GM19193 (cell line): ENCODE measurements at regions not wholly inside any gene's neighbourhood (a gene's known extent, or its start where the extent isn't known, plus 50 kb on each side); places are given as distances from the start of the nearest gene placed in this dataset.

Source experiments
- POLR2A ChIP-seq: IDR thresholded peaks from 4 replicates; pipeline ENCODE4 v1.6.1; 2011; ENCODE audit not compliant: insufficient read depth, insufficient read length; ENCODE audit errors: extremely low read depth

GRCh38 chr12:107332743-107333142 is 239.4 kb upstream of the CRY1 start:
- TF ChIP-seq POLR2A = no peak

DNA sequence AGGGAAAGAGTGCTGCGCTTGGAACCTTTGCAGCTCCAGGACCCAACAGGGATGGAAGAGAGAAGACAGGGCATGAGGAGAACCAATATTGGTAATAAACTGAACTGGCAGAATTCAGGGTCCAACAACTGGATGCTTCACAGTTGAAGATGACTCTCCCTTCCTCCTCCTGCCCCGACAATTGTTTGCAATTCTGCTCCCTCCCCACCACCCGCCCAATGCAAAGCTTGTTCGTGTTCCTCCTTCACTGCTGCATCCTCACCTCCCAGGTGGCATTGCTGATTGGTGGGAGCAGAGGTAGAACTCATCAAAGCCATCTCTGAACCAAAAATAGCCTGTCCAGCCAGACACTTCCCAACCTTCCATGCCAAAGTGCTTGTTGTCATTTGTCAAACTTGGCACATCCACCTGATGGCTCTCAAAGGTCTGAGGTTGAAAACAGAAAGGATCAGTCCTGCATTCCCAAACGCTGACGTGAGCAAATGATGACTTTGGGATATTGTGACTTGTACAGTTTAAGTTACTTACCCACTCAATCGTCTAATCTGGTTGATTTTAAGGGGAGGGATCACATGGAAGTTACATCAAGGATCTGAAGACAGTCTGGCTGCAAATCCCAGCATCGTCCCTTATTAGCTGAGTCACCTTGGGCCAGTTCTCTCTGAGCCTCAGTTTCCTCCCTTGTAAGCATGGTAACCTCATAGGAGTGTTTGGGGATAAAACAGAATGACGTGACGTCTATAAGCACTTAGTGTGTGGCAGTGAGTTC is 242.6 kb upstream of the CRY1 start:
- TF ChIP-seq POLR2A = no peak

DNA sequence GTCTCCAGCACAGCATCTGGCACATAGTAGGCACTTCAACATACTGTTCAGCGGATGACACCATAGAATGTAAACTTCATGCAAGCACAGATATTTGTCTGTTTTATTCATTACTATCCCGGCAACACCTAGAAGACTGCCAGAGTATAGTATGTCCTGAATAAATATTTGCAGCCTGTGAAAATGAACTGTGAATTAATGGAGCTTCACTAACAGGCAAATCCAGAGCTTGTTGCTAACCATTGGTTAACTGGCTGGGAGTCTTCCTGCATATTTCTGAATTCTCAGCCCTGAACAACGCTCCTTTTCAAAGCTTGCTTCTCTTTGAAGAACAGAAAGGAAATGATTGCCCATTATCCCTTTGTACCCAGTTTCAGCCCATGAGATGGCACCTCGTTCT is 243.3 kb upstream of the CRY1 start:
- no peak for TF ChIP-seq POLR2A

DNA sequence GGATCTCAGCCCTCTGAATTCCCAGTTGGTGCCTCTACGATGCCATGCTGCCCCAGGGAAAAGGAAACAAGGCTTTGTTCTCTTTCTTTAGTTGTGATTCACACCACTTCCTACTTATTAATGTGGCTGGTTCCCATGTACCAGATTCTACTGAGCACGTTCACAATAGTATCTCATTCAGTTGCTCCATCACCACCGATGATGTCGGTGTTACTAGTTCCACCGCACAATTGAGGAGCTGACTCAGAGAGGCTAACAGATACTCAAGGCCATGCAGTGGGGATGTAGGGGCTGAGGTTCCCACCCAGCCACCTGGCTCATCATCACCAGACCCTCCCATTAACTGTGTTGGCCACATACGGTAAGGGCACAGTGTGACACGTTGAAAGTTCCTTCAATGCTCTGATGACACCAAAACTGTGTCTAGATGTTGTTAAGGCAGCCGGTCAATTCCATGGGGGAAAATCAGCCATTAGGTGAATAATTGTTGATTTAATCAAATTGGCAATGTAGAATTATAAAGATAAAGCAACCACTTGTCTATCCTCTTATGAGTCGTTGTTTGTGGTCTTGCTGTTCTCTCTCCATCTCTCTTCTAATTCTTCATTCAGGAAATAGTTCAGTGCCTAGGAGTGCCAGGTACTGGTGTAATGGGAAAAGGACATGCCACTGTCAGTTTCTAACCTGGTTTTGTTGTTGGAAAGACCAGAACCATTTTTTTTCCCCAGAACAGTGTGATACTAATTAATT is 244.2 kb upstream of the CRY1 start:
- no peak for TF ChIP-seq POLR2A

GRCh38 chr12:107339487-107339886 is 246.1 kb upstream of the CRY1 start:
- no peak for TF ChIP-seq POLR2A

GRCh38 chr12:107339932-107340331 is 246.6 kb upstream of the CRY1 start:
- TF ChIP-seq POLR2A = no peak

DNA sequence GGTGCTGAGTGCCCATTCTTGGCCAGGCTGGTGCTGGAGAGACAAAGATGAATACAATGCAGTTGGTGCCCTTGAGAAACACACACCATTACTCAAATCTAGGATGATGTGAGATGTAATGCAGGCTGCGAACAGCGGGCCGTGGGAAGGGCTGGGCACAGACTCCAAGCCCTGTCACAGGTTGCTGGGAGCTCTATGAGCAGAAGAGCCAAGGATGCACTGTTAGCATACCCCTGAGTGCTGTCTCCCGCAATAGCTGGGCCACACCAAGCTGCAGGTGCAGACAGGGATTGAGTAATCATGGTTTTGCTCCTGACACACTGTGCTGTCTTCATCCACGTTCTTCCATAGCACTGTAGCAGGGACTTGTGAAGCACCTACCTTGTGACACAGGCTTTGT is 247.5 kb upstream of the CRY1 start:
- no peak for TF ChIP-seq POLR2A

DNA sequence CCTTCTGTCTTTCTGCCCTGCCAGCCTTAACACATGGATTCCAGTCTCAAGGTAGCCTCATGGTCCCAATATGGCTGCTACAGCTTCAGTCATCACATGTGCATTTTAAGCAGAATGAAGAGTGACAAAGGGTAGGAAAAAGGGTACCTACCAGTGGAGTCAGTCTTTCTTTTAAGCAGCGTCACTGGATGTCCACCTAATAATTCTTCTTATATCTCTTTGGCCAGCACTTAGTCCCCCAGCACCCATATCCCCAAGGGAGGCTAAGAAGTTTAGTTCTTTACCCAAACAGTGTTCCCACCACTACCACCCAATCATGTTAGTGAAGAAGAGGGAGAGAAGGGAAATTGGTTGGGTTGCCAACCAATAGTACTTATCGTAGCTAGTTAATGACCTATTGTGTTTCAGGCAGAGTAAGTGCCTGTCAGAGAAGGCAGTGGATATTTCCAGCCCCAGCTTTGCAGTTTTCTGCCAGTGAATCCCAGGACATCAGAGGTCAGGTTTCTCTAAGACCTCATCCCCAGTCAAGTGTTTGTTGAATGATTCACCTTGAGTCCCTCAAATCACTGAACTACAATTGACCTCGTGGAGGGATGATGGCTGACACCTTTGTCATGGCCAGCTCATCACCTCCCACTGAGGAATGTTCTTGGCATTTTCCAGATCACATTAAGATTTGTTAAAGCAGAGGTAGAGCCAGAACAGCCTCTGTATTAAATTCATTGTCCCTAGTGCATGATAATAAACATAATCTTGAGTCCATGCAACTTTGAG is 250.9 kb upstream of the CRY1 start:
- TF ChIP-seq POLR2A = no peak

GRCh38 chr12:107347261-107347660 is 253.9 kb upstream of the CRY1 start:
- no peak for TF ChIP-seq POLR2A

DNA sequence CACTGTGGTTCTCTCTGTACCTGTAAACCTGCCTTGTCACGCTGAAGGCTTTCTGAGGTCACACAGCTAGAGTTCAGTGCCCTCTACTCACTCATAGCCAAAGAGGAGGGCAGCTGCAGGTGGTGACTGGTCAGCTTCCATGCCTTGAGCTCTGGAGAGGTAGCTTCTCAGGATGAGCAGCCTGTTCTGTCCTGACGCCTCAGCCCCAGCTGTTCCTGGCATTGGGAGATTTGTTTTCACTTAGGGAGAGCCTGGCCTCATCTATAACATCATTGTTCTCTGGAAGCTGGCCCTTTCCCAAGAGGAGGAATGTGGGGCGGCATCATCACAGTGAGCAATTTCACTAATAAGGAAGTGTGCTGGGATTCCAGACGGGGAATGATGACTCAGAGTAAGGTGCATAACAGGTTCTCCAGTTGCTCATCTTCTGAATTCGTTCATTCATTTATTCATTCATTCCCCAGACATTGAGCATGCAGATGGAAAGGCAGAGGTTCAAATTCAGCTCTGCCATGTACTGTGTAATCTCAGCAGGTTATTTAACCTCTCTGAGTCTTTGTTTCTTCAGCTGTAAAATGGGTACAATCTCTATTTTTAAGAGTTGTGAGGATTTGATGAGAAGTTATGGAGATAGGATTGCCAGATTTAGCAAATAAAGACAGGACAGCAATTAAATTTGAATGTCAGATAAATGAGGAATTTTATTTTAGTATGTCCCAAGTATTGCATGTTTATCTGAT is 255.8 kb upstream of the CRY1 start:
- no peak for TF ChIP-seq POLR2A

DNA sequence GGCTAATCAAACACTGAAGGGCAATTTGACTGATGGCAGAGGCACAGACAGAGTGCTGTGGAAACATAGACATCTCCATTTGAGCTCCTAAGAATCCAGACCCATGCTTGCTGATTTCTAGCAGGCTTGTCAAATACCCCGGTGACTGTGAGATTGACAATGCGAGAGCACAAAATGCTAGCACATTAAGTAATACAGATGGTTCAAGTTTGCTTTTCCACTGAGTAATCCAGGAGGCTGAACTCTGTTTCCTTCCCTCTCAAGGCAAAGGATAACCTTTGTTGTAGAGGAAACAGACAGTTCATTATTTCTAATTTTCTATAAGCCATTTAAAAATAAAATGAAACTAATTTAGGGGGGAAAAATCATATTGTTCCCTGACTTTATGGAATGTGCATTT is 256.5 kb upstream of the CRY1 start:
- no peak for TF ChIP-seq POLR2A

- no peak for TF ChIP-seq POLR2A
Observed at GRCh38 chr12:107351109-107351508, 257.8 kb upstream of the CRY1 start.

DNA sequence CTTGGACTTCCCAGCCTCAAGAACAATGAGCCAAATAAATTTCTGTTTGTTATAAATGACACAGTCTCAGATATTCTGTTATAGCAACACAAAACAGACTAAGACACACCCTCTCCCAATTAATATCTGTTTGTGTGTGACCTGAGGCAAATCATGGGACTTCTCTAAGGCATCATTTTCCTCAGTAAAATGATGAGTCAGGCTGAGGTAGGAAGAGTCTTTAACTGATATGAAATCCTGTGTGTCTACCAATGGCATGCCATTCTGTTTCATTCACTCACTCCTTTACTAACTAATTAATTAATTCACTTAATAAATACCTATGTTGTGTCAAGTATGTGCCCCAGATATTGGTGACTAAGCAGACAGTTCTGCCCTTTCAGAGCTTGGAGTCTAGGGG is 258.4 kb upstream of the CRY1 start:
- no peak for TF ChIP-seq POLR2A

DNA sequence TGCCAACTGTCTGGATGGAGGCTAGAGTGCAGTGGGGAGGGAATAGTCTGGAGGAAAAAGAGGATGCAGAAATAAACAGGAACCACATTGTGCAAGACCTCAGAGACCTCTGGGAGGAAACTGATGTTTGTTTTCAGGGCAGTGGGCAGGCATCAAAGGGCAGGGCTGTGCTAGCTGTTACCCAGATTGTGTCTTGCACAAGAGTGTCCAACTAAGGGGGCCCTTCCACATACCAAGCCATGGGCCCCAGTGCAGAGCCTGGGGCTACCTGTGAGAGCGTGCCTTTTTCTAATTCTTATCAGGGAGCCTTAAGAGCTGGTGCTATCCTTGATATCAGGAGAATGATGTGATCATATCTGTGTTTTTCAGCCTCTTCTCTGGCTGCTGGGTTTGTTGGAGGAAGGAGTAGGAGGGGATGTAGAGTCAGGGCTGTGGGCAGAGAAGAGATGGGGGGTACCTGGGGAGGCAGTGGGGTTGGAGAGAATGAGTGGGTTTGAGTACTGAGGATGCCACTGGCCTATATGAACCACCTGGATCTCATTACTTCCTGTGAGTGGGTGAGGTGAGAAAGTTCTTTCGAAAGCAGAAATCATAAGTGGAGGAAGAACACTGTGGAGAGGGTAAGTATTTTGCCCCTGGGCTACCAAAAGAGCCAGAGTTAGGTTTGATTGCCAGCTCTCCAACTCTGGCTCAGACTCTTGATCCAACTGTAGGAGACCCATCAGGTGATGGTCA is 259.2 kb upstream of the CRY1 start:
- no peak for TF ChIP-seq POLR2A
